HEK293 (cell line): ENCODE measurements at regions not wholly inside any gene's neighbourhood (a gene's known extent, or its start where the extent isn't known, plus 50 kb on each side); places are given as distances from the start of the nearest gene placed in this dataset.
"Not testable (repeated sequence)": the region's sequence is repeated elsewhere in the genome, so short reads cannot be mapped to it uniquely, and the experiment has no call there.

ENCODE experiments used
- CTCF ChIA-PET: fragments of 350-600 bp; formaldehyde crosslinking; extraction: SDS; loops from one replicate; lab custom pipeline; 2021; ENCODE audit warnings: antibody characterized with exemption; lab: Yijun Ruan, JAX
- POLR2A ChIA-PET: fragments of 300-600 bp; formaldehyde crosslinking; extraction: SDS; loops from one replicate; lab custom pipeline; 2020; ENCODE audit warnings: antibody characterized with exemption, inconsistent platforms; lab: Yijun Ruan, JAX
- H3K27ac ChIP-seq: fragments of 200-500 bp; sonication (Bioruptor generic); 2 replicates; pipeline ENCODE4 v1.5.1; 2014; ENCODE audit warnings: low read depth, low read length, control low read depth, inconsistent platforms; ENCODE audit errors: extremely low read depth
- H3K36me3 ChIP-seq, 2 experiments: fragments of 200-500 bp in 1 of 2; sonication (Bioruptor generic) in 1 of 2; 1 replicate in 1 of 2; 2 replicates in 1 of 2; pipeline ENCODE4 v1.5.1; 2014 to 2017; ENCODE audit warnings: inconsistent platforms in 2 of 2, low read length in 2 of 2; ENCODE audit not compliant: control insufficient read depth in 2 of 2, insufficient read depth in 1 of 2
- H3K4me1 ChIP-seq: fragments of 200-500 bp; sonication (Bioruptor generic); 2 replicates; pipeline ENCODE4 v1.5.1; 2014; ENCODE audit warnings: mild to moderate bottlenecking, low read length, inconsistent platforms; ENCODE audit not compliant: control insufficient read depth, insufficient read depth
- H3K4me3 ChIP-seq: 2 replicates; pipeline ENCODE4 v1.5.1; 2011; ENCODE audit warnings: low read depth, mild to moderate bottlenecking, control low read depth, low read length, moderate library complexity
- H3K9me3 ChIP-seq: fragments of 200-500 bp; sonication (Bioruptor generic); 2 replicates; pipeline ENCODE4 v1.5.1; 2014; ENCODE audit warnings: low read depth, low read length, inconsistent platforms; ENCODE audit not compliant: control insufficient read depth, insufficient read depth
- AEBP2 ChIP-seq: fragments of 450-650 bp; formaldehyde crosslinking; IDR thresholded peaks from 2 replicates; pipeline ENCODE4 v1.5.1; 2016; ENCODE audit warnings: missing biosample characterization, missing genetic modification characterization, borderline replicate concordance
- HOXD13 ChIP-seq: sonication (generic); formaldehyde crosslinking; IDR thresholded peaks from 2 replicates; pipeline ENCODE4 v1.8.0; 2022; ENCODE audit warnings: missing genetic modification reagents, borderline replicate concordance
- KLF1 ChIP-seq: fragments of 450-650 bp; formaldehyde crosslinking; IDR thresholded peaks from 2 replicates; pipeline ENCODE4 v1.5.1; 2016; ENCODE audit warnings: missing biosample characterization, missing genetic modification characterization
- TRIM28 ChIP-seq: IDR thresholded peaks from 2 replicates; pipeline ENCODE4 v1.6.1; 2011; ENCODE audit warnings: low read length, control low read depth, borderline replicate concordance
- WT1 ChIP-seq: fragments of 450-650 bp; formaldehyde crosslinking; IDR thresholded peaks from 2 replicates; pipeline ENCODE4 v1.5.1; 2016; ENCODE audit warnings: missing biosample characterization, missing genetic modification characterization
- ZBTB21 ChIP-seq: fragments of 450-650 bp; formaldehyde crosslinking; IDR thresholded peaks from 2 replicates; pipeline ENCODE4 v1.5.1; 2017; ENCODE audit warnings: missing biosample characterization, missing genetic modification characterization
- ZBTB6 ChIP-seq: fragments of 450-650 bp; formaldehyde crosslinking; IDR thresholded peaks from 2 replicates; pipeline ENCODE4 v1.5.1; 2017; ENCODE audit warnings: missing biosample characterization, missing genetic modification characterization
- ZFP41 ChIP-seq: fragments of 450-650 bp; formaldehyde crosslinking; IDR thresholded peaks from 2 replicates; pipeline ENCODE4 v1.5.1; 2016; ENCODE audit warnings: missing biosample characterization, missing genetic modification characterization, borderline replicate concordance
- ZNF133 ChIP-seq: fragments of 450-650 bp; formaldehyde crosslinking; IDR thresholded peaks from 2 replicates; pipeline ENCODE4 v1.5.1; 2016; ENCODE audit warnings: missing biosample characterization, missing genetic modification characterization
- ZNF138 ChIP-seq: fragments of 450-650 bp; formaldehyde crosslinking; IDR thresholded peaks from 2 replicates; pipeline ENCODE4 v1.5.1; 2016; ENCODE audit warnings: missing biosample characterization, missing genetic modification characterization, borderline replicate concordance
- ZNF175 ChIP-seq: fragments of 450-650 bp; formaldehyde crosslinking; IDR thresholded peaks from 2 replicates; pipeline ENCODE4 v1.5.1; 2016; ENCODE audit warnings: missing biosample characterization, missing genetic modification characterization
- ZNF19 ChIP-seq: fragments of 450-650 bp; formaldehyde crosslinking; IDR thresholded peaks from 2 replicates; pipeline ENCODE4; 2016; ENCODE audit warnings: missing biosample characterization, missing genetic modification characterization, low read depth
- ZNF2 ChIP-seq: fragments of 450-650 bp; formaldehyde crosslinking; IDR thresholded peaks from 2 replicates; pipeline ENCODE4 v1.5.1; 2016; ENCODE audit warnings: missing biosample characterization, missing genetic modification characterization
- ZNF280C ChIP-seq: fragments of 450-650 bp; formaldehyde crosslinking; IDR thresholded peaks from 2 replicates; pipeline ENCODE4 v1.5.1; 2016; ENCODE audit warnings: missing biosample characterization, missing genetic modification characterization
- ZNF350 ChIP-seq: fragments of 450-650 bp; formaldehyde crosslinking; IDR thresholded peaks from 2 replicates; pipeline ENCODE4 v1.5.0; 2017; ENCODE audit warnings: missing biosample characterization, mild to moderate bottlenecking, missing genetic modification characterization
- ZNF394 ChIP-seq: fragments of 450-650 bp; formaldehyde crosslinking; IDR thresholded peaks from 2 replicates; pipeline ENCODE4 v1.5.1; 2016; ENCODE audit warnings: missing biosample characterization, missing genetic modification characterization, mild to moderate bottlenecking, moderate library complexity, borderline replicate concordance
- ZNF473 ChIP-seq: fragments of 450-650 bp; formaldehyde crosslinking; IDR thresholded peaks from 2 replicates; pipeline ENCODE4 v1.5.1; 2017; ENCODE audit warnings: missing biosample characterization, missing genetic modification characterization
- ZNF558 ChIP-seq: fragments of 450-650 bp; formaldehyde crosslinking; IDR thresholded peaks from 2 replicates; pipeline ENCODE4 v1.5.1; 2016; ENCODE audit warnings: missing biosample characterization, missing genetic modification characterization
- ZNF585B ChIP-seq: fragments of 450-650 bp; formaldehyde crosslinking; IDR thresholded peaks from 2 replicates; pipeline ENCODE4 v1.5.1; 2016; ENCODE audit warnings: missing biosample characterization, missing genetic modification characterization
- ZNF658 ChIP-seq: fragments of 450-650 bp; formaldehyde crosslinking; IDR thresholded peaks from 2 replicates; pipeline ENCODE4; 2016; ENCODE audit warnings: missing biosample characterization, missing genetic modification characterization
- ZNF701 ChIP-seq: fragments of 450-650 bp; formaldehyde crosslinking; IDR thresholded peaks from 2 replicates; pipeline ENCODE4 v1.5.1; 2016; ENCODE audit warnings: missing biosample characterization, missing genetic modification characterization
- ZNF768 ChIP-seq: fragments of 450-650 bp; formaldehyde crosslinking; IDR thresholded peaks from 2 replicates; pipeline ENCODE4 v1.5.1; 2018; ENCODE audit warnings: missing biosample characterization, mild to moderate bottlenecking, missing genetic modification characterization
- ZSCAN18 ChIP-seq: fragments of 450-650 bp; formaldehyde crosslinking; IDR thresholded peaks from 2 replicates; pipeline ENCODE4 v1.5.1; 2016; ENCODE audit warnings: missing biosample characterization, missing genetic modification characterization
- ZSCAN30 ChIP-seq: fragments of 450-650 bp; IDR thresholded peaks from 2 replicates; pipeline ENCODE4 v1.5.1; 2018; ENCODE audit warnings: missing biosample characterization, mild to moderate bottlenecking, missing genetic modification characterization, moderate library complexity

GRCh38 chr17:33709881-33710280, 416.8 kb upstream of the ASIC2 start (continued):
- no peak for TF ChIP-seq ZSCAN18
- TF ChIP-seq ZNF280C (tag by site-specific recombination) = no peak
- TF ChIP-seq ZNF473 (tag by site-specific recombination) = no peak
- TF ChIP-seq ZNF585B (tag by site-specific recombination) = no peak
- no peak for TF ChIP-seq ZNF658 (tag by site-specific recombination)
- no peak for TF ChIP-seq KLF1
- no peak for TF ChIP-seq ZBTB21 (tag by site-specific recombination)
- TF ChIP-seq ZNF558 = no peak
- no peak for TF ChIP-seq ZNF701 (tag by site-specific recombination)

GRCh38 chr17:33712120-33712519, 419.0 kb upstream of the ASIC2 start:
- Histone ChIP-seq H3K36me3 (no peaks in the 10 kb centered on the region), H3K4me1 (no peaks in the 10 kb centered on the region), H3K27ac (no peak overlapping the region), H3K9me3 (no peaks in the 10 kb centered on the region), H3K4me3 (no peak overlapping the region)
- TF ChIP-seq ZBTB6 (tag by site-specific recombination) (no peak), ZNF133 (no peak), WT1 (tag by site-specific recombination) (no peak), ZNF138 (tag by site-specific recombination) (no peak), ZNF394 (no peak), ZNF350 (tag by site-specific recombination) (no peak), ZFP41 (tag by site-specific recombination) (no peak), ZNF768 (no peak), HOXD13 (CRISPR knock-in tag) (no peak), ZNF19 (no peak)
- ChIA-PET POLR2A (no interaction called here), CTCF (interaction anchor here (0.7 to 1.6 kb wide), 6 partner anchors 26 to 746 kb away, joined by 3 to 8 read pairs (median 3); no protein-coding TSS in a partner anchor)

GRCh38 chr17:33716957-33717356, 423.9 kb upstream of the ASIC2 start:
- H3K27ac ChIP-seq = no peak overlapping the region
- CTCF ChIA-PET = interaction anchor here (1.1 to 2.0 kb wide), 3 partner anchors 8 to 34 kb away, joined by 4 to 9 read pairs (median 4); no protein-coding TSS in a partner anchor
- no peaks in the 10 kb centered on the region for H3K4me1 ChIP-seq
- POLR2A ChIA-PET = interaction anchor here (0.6 kb wide), 1 partner anchor 147 kb away, joined by 3 read pairs; no protein-coding TSS in a partner anchor
- no peak overlapping the region for H3K4me3 ChIP-seq
- no peaks in the 10 kb centered on the region for H3K9me3 ChIP-seq
- no peaks in the 10 kb centered on the region for H3K36me3 ChIP-seq
- TF ChIP-seq AEBP2 (tag by site-specific recombination) = no peak
- TF ChIP-seq ZSCAN30 = no peak
- no peak for TF ChIP-seq ZNF175 (tag by site-specific recombination)
- TF ChIP-seq TRIM28 = no peak
- no peak for TF ChIP-seq ZNF2

- H3K4me1 ChIP-seq, H3K36me3 ChIP-seq, H3K4me3 ChIP-seq, H3K9me3 ChIP-seq, H3K27ac ChIP-seq, POLR2A ChIA-PET: not testable (repeated sequence)
- CTCF ChIA-PET = interaction anchor here (0.6 to 5.6 kb wide), 4 partner anchors 26 to 540 kb away, joined by 3 to 69 read pairs (median 4); no protein-coding TSS in a partner anchor
Observed at GRCh38 chr17:33723736-33724135, 430.6 kb upstream of the ASIC2 start.
